Brain microvascular endothelial cell (primary cell): ENCODE measurements at regions not wholly inside any gene's neighbourhood (a gene's known extent, or its start where the extent isn't known, plus 50 kb on each side); places are given as distances from the start of the nearest gene placed in this dataset.

Source experiments
- DNase-seq: peaks from one replicate; pipeline ENCODE4 v3.0.0-alpha.2; 2020
- H3K27ac ChIP-seq: fragments of 250-450 bp; sonication (Bioruptor Pico); 2 replicates; pipeline ENCODE4 v1.5.1; 2020; ENCODE audit warnings: mild to moderate bottlenecking, moderate library complexity
- H3K27me3 ChIP-seq: fragments of 250-450 bp; sonication (Bioruptor Pico); replicated peaks from 2 replicates; pipeline ENCODE4 v1.5.1; 2020; ENCODE audit warnings: mild to moderate bottlenecking
- H3K36me3 ChIP-seq: fragments of 250-450 bp; sonication (Bioruptor Pico); replicated peaks from 2 replicates; pipeline ENCODE4 v1.5.1; 2020; ENCODE audit warnings: mild to moderate bottlenecking
- H3K4me3 ChIP-seq: 2 replicates; pipeline ENCODE4 v1.5.1; 2011; ENCODE audit warnings: low read depth, mild to moderate bottlenecking, control low read depth, low read length, moderate library complexity
- CTCF ChIP-seq: IDR thresholded peaks from 2 replicates; pipeline ENCODE4 v1.5.1; 2011; ENCODE audit warnings: low read depth, mild to moderate bottlenecking, moderate library complexity, low read length, control low read depth, inconsistent platforms; ENCODE audit errors: missing control alignments
- in situ Hi-C: cut with HindIII; loops from 2 replicates; pipeline ENCODE4 v1.10.0; 2017; ENCODE audit warnings: low sequenced_read_pairs, low pct_ligation_motif_present

DNA sequence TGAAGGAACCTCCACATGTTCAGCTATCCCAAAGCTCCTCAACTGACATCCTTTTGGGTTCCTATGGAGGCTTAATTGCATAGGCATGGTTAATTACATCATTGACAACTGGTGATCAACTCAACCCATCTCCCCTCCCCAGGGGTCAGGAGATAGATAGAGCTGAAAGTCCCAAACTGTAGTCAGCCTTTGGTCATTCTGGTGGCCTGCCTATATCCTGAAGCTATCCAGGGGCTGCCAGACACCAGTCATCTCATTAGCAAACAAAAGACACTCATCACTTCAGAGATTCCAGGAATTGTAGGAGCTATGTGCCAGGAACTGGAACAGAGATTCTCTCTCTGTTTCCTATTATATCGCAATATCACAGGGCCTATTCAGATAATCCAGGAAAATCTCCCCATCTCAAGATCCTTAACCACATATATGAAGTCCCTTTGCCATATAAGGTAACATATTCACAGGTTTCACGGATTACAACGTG lies 646.5 kb upstream of the GRAMD2B start:
- no peak overlapping the region for H3K27ac ChIP-seq
- in situ Hi-C loops: no loop called here
- H3K36me3 ChIP-seq: no peaks in the 10 kb centered on the region
- no peak for DNase-seq
- no peak for TF ChIP-seq CTCF
- H3K27me3 ChIP-seq: no peaks in the 10 kb centered on the region
- H3K4me3 ChIP-seq: no peak overlapping the region

- DNase-seq: no peak
- Histone ChIP-seq H3K27ac (no peak overlapping the region), H3K36me3 (no peaks in the 10 kb centered on the region), H3K4me3 (no peak overlapping the region), H3K27me3 (no peaks in the 10 kb centered on the region)
- TF ChIP-seq CTCF: no peak
- in situ Hi-C loops: no loop called here
Observed at GRCh38 chr5:125778791-125779190, 644.4 kb upstream of the GRAMD2B start.

GRCh38 chr5:125785407-125785806 lies 637.8 kb upstream of the GRAMD2B start:
- DNase-seq: no peak
- TF ChIP-seq CTCF: no peak
- Histone ChIP-seq H3K27me3 (no peaks in the 10 kb centered on the region), H3K27ac (no peak overlapping the region), H3K4me3 (no peak overlapping the region), H3K36me3 (no peaks in the 10 kb centered on the region)
- in situ Hi-C loops: no loop called here

DNA sequence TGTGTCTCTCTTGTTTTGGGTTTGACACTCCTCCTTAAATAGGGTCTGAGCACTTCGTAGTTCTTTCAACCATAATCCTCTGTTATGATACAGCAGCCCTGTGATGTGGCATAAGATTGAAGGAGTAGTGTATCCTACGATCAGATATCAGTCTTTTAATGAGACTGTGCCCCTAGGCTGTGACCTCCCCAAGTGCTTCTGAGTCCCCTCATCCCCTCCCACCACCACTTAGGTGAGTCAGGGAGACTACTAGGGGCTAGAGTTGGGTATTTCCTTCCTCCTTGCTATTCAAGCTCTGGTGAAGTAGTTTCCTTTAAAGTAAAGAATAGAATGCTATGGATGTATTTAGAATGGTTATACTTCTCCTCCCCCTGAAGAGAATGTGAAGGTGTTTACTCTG lies 637.2 kb upstream of the GRAMD2B start:
- Histone ChIP-seq H3K27ac (no peak overlapping the region), H3K4me3 (no peak overlapping the region), H3K27me3 (no peaks in the 10 kb centered on the region), H3K36me3 (no peaks in the 10 kb centered on the region)
- TF ChIP-seq CTCF: no peak
- DNase-seq: no peak
- in situ Hi-C loops: no loop called here

DNA sequence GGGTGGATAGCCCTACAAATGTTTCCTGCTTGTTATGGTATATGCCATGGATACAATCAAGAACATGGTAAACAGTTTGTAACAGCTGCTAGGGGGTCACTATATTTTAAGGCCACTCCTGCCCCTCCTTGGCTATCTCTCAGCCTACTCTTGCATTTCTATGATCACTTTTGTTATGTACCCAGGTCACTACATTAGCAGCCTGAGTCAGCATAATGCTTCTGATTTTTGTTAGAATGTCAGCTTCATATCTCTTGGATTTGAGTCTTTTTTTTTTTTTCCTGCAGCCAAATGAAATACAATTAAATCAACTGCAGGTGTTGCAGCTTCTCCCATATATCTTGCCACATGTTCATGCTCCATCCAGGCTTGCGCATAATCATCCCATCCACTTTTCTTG lies 629.7 kb upstream of the GRAMD2B start:
- Histone ChIP-seq H3K27ac (no peak overlapping the region), H3K36me3 (no peaks in the 10 kb centered on the region), H3K27me3 (no peaks in the 10 kb centered on the region), H3K4me3 (no peak overlapping the region)
- no peak for TF ChIP-seq CTCF
- in situ Hi-C loops: no loop called here
- no peak for DNase-seq

- in situ Hi-C loops: no loop called here
- no peaks in the 10 kb centered on the region for H3K36me3 ChIP-seq
- no peak for DNase-seq
- H3K4me3 ChIP-seq: no peak overlapping the region
- no peaks in the 10 kb centered on the region for H3K27me3 ChIP-seq
- no peak for TF ChIP-seq CTCF
- H3K27ac ChIP-seq: no peak overlapping the region
Observed at GRCh38 chr5:125794922-125795321, 628.3 kb upstream of the GRAMD2B start.
